Skeletal muscle satellite cell (primary cell): ENCODE measurements at regions not wholly inside any gene's neighbourhood (a gene's known extent, or its start where the extent isn't known, plus 50 kb on each side); places are given as distances from the start of the nearest gene placed in this dataset.
"Not testable (repeated sequence)": the region's sequence is repeated elsewhere in the genome, so short reads cannot be mapped to it uniquely, and the experiment has no call there.

ENCODE experiments used
- H3K27me3 ChIP-seq: 2 replicates; pipeline ENCODE4 v1.7.0; 2013; ENCODE audit warnings: low read length; ENCODE audit not compliant: control insufficient read depth, insufficient read depth
- H3K36me3 ChIP-seq: 2 replicates; pipeline ENCODE4 v1.7.0; 2013; ENCODE audit warnings: mild to moderate bottlenecking, control low read depth, low read length; ENCODE audit not compliant: insufficient read depth
- H3K4me1 ChIP-seq: 2 replicates; pipeline ENCODE4 v1.7.0; 2013; ENCODE audit warnings: low read length; ENCODE audit not compliant: control insufficient read depth, insufficient read depth
- H3K4me2 ChIP-seq: 2 replicates; pipeline ENCODE4 v1.7.0; 2013; ENCODE audit warnings: mild to moderate bottlenecking, low read length
- H3K4me3 ChIP-seq: 2 replicates; pipeline ENCODE4 v1.7.0; 2013; ENCODE audit warnings: low read length
- H3K9ac ChIP-seq: 2 replicates; pipeline ENCODE4 v1.7.0; 2013; ENCODE audit warnings: mild to moderate bottlenecking, low read depth, low read length, moderate library complexity
- H3K9me3 ChIP-seq: replicated peaks from 2 replicates; pipeline ENCODE4 v1.7.0; 2013; ENCODE audit warnings: mild to moderate bottlenecking, control low read depth, low read length

DNA sequence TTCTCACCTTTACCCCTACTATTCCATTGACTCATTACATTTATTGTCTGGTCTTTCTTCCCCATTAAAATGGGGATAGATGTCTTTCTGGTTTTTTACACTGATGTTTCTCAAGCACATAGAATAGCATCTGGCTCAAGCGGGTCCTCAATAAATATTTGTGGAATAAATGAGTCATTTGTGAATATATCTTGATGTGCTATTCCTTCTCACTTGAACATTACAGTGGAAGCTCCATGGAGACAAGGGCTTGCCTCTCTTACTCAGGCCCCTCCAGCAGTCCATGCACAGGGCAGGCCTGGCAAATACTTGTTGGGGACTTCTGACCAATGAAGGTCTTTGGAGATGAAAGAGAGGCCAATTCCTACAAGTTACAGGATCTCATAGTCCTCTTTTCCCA is 151.7 kb upstream of the TAS2R1 start:
- no peaks in the 10 kb centered on the region for H3K4me1 ChIP-seq
- H3K9ac ChIP-seq: no peak overlapping the region
- no peaks in the 10 kb centered on the region for H3K27me3 ChIP-seq
- H3K9me3 ChIP-seq: no peaks in the 10 kb centered on the region
- no peaks in the 10 kb centered on the region for H3K36me3 ChIP-seq
- no peak overlapping the region for H3K4me2 ChIP-seq
- no peak overlapping the region for H3K4me3 ChIP-seq

DNA sequence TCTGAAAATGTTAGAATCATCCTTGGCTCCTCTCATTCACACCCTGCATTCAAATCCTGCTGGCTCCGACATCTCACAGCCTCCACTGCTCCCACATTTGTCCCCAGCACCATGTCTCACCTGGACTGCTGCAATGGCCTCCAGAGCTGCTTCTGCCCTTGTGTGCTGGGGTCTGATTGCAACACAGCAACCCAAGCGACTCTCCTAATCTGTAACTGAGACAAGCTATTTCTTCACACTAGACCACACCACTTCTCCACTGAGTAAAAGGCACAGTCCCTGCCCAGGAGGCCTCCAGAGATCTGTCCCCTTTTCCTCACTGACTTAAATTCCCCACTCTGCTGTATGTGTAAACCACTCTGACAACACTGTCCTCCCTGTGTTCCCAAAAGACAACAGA is 151.1 kb upstream of the TAS2R1 start:
- Histone ChIP-seq H3K4me1 (no peaks in the 10 kb centered on the region), H3K9me3 (no peaks in the 10 kb centered on the region), H3K4me3 (no peak overlapping the region), H3K27me3 (no peaks in the 10 kb centered on the region), H3K36me3 (no peaks in the 10 kb centered on the region), H3K9ac (no peak overlapping the region), H3K4me2 (no peak overlapping the region)

DNA sequence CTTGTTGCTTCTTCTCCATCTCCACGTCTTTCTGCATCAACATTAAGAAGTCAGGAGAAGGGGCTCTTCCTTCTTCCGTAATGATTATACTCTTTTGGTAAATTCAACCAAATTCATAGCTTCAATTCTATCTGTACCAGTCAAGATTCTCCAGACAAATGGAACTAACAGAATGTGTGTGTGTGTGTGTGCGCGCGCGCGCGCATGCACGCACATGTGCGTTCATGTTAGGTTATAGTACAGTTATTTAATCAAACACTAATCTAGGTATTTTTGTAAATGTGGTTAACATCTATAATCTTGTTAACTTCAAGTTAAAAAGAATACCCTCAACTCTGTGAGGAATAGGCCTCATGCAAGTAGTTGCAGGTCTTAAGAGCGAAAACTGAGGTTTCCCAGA is 150.3 kb upstream of the TAS2R1 start:
- no peaks in the 10 kb centered on the region for H3K36me3 ChIP-seq

DNA sequence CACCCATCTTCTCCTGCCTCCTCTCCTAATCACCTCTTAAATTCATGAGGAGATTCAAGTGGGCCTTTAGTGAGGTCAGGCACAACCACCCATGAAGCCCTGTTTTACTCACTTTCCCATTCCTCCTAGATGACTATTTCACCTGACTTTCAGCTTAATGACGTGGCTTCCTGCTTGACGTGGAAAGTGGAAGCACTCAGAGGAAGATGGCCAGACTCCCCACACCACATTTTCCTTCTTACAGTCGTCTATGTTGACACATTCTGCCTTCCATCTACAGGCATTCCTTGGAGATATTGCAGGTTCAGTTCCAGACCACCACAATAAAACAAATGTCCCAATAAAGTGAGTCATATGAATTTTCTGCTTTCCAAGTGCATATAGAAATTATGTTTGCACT is 146.4 kb upstream of the TAS2R1 start:
- Histone ChIP-seq H3K36me3 (no peaks in the 10 kb centered on the region), H3K9me3 (no peaks in the 10 kb centered on the region)

More for the DNA sequence above, 150.3 kb upstream of the TAS2R1 start:
- Histone ChIP-seq H3K4me2 (no peak overlapping the region), H3K4me1 (no peaks in the 10 kb centered on the region), H3K27me3 (no peaks in the 10 kb centered on the region), H3K4me3 (no peak overlapping the region), H3K9ac (no peak overlapping the region), H3K9me3 (no peaks in the 10 kb centered on the region)

DNA sequence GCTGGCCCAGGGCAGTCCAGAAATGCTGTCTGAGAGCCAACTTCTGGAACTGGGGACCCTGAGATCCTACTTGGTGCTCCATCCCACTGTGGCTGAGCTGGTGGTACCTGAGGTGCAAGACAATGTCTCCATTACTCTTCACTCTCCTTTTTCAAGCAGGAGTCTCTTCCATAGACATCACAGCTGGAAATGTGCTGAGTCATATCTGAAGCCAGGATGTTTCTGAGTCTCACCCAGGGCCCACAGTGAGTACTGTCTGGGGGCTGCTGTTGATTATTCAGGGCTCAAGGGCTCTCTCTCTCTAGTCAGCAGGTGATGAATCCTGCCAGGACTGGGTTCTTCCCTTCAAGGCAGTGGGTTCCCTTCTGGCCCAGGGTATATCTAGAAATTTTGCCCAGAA is 145.2 kb upstream of the TAS2R1 start:
- no peaks in the 10 kb centered on the region for H3K36me3 ChIP-seq
- H3K4me3 ChIP-seq: no peak overlapping the region
- H3K4me2 ChIP-seq: no peak overlapping the region
- no peaks in the 10 kb centered on the region for H3K4me1 ChIP-seq
- no peaks in the 10 kb centered on the region for H3K27me3 ChIP-seq
- H3K9me3 ChIP-seq: no peaks in the 10 kb centered on the region
- no peak overlapping the region for H3K9ac ChIP-seq

More for the DNA sequence above, 146.4 kb upstream of the TAS2R1 start:
- no peak overlapping the region for H3K9ac ChIP-seq
- H3K4me1 ChIP-seq: no peaks in the 10 kb centered on the region
- H3K4me3 ChIP-seq: no peak overlapping the region
- H3K27me3 ChIP-seq: no peaks in the 10 kb centered on the region
- H3K4me2 ChIP-seq: no peak overlapping the region

DNA sequence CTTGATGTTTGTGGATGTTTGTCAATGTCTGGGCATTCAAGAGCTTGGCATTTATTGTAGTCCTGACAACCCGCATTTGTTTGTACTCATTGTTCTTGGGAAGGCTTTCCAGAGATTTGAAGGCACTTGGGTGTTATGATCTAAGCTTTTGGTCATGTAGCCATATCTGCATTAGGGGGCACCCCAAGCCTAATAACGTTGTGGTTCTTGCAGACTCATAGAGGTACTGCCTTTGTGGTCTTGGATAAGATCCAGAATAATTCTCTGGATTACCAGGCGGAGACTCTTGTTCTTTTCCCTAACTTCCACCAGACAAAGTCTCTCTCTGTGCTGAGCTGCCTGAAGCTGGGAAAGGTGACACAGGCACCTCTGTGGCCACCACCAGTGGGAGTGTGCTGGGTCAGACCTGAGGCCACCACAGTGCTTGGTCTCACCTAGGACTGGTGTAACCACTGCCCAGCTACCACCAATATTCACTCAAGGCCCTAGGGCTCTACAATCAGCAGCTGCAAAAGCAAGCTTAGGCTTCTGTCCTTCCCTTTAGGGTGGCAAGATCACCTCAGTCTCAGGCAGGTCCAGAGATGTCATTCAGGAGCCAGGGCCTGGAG is 144.4 kb upstream of the TAS2R1 start:
- no peaks in the 10 kb centered on the region for H3K36me3 ChIP-seq
- no peak overlapping the region for H3K4me2 ChIP-seq
- H3K4me1 ChIP-seq: no peaks in the 10 kb centered on the region
- H3K9me3 ChIP-seq: no peaks in the 10 kb centered on the region
- no peak overlapping the region for H3K9ac ChIP-seq
- no peaks in the 10 kb centered on the region for H3K27me3 ChIP-seq
- no peak overlapping the region for H3K4me3 ChIP-seq

DNA sequence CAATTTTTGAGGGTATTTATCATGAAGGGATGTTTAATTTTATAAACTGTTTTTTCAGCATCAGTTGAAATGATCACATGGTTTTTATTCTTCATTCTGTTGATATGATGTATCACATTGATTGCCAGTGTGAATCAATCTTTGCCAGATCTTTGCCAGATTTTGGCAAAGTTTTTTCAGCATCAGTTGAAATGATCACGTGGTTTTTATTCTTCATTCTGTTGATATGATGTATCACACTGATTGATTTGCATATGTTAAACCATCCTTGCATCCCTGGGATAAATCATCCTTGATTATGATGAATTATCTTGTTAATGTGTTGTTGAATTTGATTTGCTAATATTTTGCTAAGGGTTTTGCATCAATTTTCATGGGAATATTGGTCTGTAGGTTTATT is 140.9 kb upstream of the TAS2R1 start:
- no peak overlapping the region for H3K4me2 ChIP-seq
- no peak overlapping the region for H3K9ac ChIP-seq
- H3K27me3 ChIP-seq: no peaks in the 10 kb centered on the region
- no peaks in the 10 kb centered on the region for H3K9me3 ChIP-seq
- no peak overlapping the region for H3K4me3 ChIP-seq
- H3K4me1 ChIP-seq: no peaks in the 10 kb centered on the region
- H3K36me3 ChIP-seq: no peaks in the 10 kb centered on the region

DNA sequence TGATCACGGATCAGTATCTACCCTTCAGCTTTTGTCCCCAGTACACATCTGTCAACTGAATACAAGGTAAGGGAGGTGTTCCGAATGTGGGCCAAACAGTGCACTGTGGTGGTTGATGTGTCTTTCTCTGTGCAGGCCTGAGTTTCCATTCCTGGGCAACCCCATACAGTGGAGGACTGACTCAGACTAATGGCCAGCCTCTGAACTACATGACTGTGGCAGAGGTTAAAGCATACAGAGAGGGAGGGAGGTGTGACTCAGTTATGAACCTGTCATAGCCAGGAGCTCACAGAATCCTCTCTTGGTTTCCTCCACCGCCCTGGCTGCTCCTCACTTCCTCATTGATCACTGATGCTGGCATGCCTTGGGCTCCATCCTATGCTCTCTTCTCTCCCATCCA is 136.4 kb upstream of the TAS2R1 start:
- Histone ChIP-seq H3K9me3 (no peaks in the 10 kb centered on the region), H3K9ac (no peak overlapping the region), H3K4me1 (no peaks in the 10 kb centered on the region), H3K36me3 (no peaks in the 10 kb centered on the region), H3K4me2 (no peak overlapping the region), H3K27me3 (no peaks in the 10 kb centered on the region), H3K4me3 (no peak overlapping the region)

DNA sequence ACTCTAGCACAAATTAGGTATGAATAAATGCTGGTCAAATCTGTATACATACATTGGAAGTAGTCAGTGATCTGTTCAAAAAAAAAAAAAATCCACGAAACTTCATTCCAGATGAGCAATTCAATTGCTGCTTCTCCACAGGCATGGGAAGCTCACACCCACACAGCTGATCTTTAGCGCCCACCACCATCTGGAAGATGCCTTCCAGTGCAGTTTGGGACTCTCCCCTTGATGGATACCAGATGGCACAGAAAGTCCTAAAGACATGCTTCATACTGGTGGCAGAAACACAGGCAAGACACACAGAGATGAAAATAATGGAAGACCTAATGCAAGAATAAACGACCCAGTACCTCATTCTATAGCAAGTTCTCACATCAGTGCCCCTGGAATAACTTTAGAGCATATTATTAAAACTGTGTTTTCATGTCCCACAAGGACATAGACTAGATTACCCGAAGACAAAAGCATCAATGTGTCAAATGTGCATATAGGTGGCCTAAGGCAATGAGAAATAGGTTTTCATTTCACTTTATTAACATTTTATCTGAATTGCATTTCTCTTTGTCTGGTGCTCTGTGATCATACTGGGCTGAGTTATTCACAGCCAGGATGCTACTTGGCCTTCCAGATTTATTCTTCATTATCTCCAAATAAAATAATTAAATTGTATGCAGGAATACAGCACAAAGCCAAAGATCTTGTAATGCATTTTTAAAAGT is 135.4 kb upstream of the TAS2R1 start:
- Histone ChIP-seq H3K9ac (no peak overlapping the region), H3K4me1 (no peaks in the 10 kb centered on the region), H3K9me3 (no peaks in the 10 kb centered on the region)

DNA sequence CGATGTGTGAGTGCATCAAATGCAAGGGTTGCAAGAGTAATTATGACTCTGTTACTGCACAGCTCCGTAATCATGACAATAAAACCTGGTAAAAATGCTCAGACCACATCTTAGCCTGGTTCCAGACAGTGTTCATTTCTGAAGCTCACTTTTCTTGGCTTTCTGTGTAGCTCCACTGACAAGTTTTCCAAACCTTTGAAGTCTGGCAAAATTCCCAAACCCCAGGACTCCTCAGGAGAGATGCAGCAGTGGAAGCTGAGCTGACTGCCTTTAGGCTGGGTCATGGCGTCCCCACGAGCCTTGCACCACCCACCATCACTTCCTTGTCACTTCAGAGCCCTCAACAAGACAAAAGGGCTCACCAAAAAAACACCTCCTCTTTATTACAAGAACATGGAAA is 131.6 kb upstream of the TAS2R1 start:
- H3K4me3 ChIP-seq: no peak overlapping the region
- H3K9me3 ChIP-seq: no peaks in the 10 kb centered on the region
- H3K36me3 ChIP-seq: no peaks in the 10 kb centered on the region
- no peaks in the 10 kb centered on the region for H3K4me1 ChIP-seq
- no peaks in the 10 kb centered on the region for H3K27me3 ChIP-seq
- no peak overlapping the region for H3K4me2 ChIP-seq
- no peak overlapping the region for H3K9ac ChIP-seq

More for the DNA sequence above, 135.4 kb upstream of the TAS2R1 start:
- no peak overlapping the region for H3K4me2 ChIP-seq
- H3K27me3 ChIP-seq: no peaks in the 10 kb centered on the region
- no peak overlapping the region for H3K4me3 ChIP-seq
- no peaks in the 10 kb centered on the region for H3K36me3 ChIP-seq

DNA sequence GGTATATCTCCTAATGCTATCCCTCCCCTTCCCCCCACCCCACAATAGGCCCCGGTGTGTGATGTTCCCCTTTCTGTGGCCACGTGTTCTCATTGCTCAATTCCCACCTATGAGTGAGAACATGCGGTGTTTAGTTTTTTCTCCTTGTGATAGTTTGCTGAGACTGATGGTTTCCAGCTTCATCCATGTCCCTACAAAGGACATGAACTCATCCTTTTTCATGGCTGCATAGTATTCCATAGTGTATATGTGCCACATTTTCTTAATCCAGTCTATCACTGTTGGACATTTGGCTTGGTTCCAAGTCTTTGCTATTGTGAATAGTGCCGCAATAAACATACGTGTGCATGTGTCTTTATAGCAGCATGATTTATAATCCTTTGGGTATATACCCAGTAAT is 122.5 kb upstream of the TAS2R1 start:
- not testable (repeated sequence) for H3K4me3 ChIP-seq, H3K36me3 ChIP-seq, H3K9ac ChIP-seq, H3K27me3 ChIP-seq, H3K4me1 ChIP-seq, H3K9me3 ChIP-seq, H3K4me2 ChIP-seq

DNA sequence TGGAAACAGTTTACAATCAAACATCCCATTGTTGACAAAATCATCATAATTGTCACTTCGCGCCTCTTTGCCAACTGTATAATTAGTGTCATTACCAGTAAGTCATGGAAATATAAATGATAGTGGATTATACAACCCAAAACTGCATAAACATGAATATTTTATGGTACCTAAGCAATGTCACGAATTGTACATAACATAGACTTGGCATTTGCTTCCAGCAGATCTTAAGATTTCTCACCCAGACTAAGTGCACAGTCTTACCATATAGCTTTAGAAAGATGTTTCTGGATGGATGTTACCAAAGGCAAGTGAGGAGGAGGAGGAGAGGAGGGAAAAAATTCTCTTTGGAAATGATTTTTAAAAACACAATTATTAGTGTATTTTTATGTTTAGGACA is 113.4 kb upstream of the TAS2R1 start:
- no peak overlapping the region for H3K9ac ChIP-seq
- no peaks in the 10 kb centered on the region for H3K4me1 ChIP-seq
- no peaks in the 10 kb centered on the region for H3K9me3 ChIP-seq
- no peak overlapping the region for H3K4me3 ChIP-seq
- H3K4me2 ChIP-seq: no peak overlapping the region
- no peaks in the 10 kb centered on the region for H3K36me3 ChIP-seq
- H3K27me3 ChIP-seq: no peaks in the 10 kb centered on the region
